ENCODE measurements at regions not wholly inside any gene's neighbourhood (a gene's known extent, or its start where the extent isn't known, plus 50 kb on each side); places are given as distances from the start of the nearest gene placed in this dataset.
"Not testable (repeated sequence)": the region's sequence is repeated elsewhere in the genome, so short reads cannot be mapped to it uniquely, and the experiment has no call there.

DNA sequence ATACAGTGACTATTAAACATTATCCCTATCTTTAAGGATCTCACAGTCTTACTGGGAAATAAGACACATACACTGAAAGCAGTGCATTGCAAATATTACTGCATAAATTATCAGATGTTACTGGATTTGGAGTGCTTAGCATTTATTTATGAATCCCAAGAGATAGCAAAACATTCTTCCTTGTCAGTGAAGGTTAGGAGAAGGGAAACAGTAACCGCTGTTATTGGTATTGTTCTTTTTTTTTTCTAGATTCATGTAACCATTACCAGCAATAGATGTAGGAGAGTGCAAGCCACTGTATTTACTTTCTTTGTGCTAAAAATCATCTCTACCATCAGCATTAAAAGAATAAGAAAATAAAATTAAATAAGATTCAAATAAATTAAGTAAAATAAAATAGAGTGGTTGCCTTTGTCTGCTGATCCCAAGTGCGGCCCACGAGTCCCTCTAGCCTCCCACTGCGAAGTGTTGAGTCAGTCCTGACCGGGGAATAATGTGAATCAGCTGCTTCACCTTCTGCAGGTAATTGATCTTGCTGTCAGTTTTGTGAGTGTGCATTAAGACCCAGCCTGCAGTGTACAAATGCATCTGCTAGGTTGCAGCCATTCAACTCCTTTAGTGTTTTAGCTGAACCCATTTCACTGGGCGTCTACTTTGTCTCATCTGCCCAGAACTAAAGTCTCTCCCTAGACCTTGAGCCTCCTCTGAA, 1344.9 kb downstream of the GATA3 start:
- no peak overlapping the region for H3K27ac Mint-ChIP-seq
- ATAC-seq = no peak

DNA sequence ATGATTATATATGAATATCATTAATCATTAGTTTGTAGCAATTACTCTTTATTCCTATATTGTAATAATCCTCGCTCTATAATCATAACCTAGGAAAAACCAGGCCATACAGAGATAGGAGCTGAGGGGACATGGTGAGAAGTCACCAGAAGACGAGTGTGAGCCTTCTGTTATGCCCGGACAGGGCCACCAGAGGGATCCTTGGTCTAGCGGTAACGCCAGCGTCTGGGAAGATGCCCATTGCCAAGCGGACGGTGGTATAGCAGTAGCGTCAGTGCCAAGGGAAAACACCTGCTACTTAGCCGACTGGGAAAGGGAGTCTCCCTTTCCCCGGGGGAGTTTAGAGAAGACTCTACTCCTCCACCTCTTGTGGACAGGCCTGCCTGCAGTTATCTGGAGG, 1347.6 kb downstream of the GATA3 start:
- H3K4me1 Mint-ChIP-seq; H3K4me3 Mint-ChIP-seq; DNase-seq; H3K9me3 ChIP-seq (ENCODE audit: control insufficient read depth, low read length, poor library complexity, severe bottlenecking); ATAC-seq; H3K27ac Mint-ChIP-seq; H3K36me3 Mint-ChIP-seq (ENCODE audit: low read depth): not testable (repeated sequence)
- H3K27me3 Mint-ChIP-seq = peaks cover 14% of the 10 kb centered on the region

More for the DNA sequence above, 1344.9 kb downstream of the GATA3 start:
- Mint-ChIP-seq H3K4me3 (no peak overlapping the region), H3K4me1 (peaks cover 4% of the 10 kb centered on the region), H3K36me3 (ENCODE audit: low read depth) (no peaks in the 10 kb centered on the region), H3K27me3 (peaks cover 22% of the 10 kb centered on the region)
- H3K9me3 ChIP-seq (ENCODE audit: control insufficient read depth, low read length, poor library complexity, severe bottlenecking) = no peaks in the 10 kb centered on the region
- no peak for DNase-seq

DNA sequence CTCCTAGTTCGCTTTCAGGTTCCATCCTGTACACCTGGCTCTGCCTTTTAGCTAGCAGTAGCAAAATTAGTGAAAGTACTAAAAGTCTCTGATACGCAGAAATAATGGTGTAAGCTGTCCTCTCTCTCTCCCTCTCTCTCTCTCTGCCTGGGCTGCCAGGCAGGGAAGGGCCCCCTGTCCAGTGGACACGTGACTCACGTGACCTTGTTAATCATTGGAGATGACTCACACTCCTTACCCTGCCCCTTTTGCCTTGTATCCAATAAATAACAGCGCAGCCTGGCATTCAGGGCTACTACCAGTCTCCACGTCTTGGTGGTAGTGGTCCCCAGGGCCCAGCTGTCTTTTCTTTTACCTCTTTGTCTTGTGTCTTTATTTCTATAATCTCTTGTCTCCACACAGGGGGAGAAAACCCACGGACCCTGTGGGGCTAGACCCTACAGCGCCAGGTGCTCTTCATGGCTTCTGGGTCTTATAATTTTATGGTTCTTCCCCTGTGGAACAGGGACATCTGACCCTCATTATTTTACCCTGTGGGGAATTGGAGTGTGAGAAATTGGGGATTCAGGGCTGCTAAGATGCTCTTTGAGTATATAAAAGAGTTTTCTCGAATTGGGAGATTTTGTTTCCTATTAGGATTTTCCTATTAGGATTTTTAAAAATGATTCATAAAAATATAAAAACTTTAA, 1348.2 kb downstream of the GATA3 start:
- not testable (repeated sequence) for ATAC-seq; H3K9me3 ChIP-seq (ENCODE audit: control insufficient read depth, low read length, poor library complexity, severe bottlenecking); H3K4me1 Mint-ChIP-seq; H3K4me3 Mint-ChIP-seq; H3K36me3 Mint-ChIP-seq (ENCODE audit: low read depth); DNase-seq
- H3K27me3 Mint-ChIP-seq = peaks cover 14% of the 10 kb centered on the region
- H3K27ac Mint-ChIP-seq = peak overlapping the region; percentile 4

DNA sequence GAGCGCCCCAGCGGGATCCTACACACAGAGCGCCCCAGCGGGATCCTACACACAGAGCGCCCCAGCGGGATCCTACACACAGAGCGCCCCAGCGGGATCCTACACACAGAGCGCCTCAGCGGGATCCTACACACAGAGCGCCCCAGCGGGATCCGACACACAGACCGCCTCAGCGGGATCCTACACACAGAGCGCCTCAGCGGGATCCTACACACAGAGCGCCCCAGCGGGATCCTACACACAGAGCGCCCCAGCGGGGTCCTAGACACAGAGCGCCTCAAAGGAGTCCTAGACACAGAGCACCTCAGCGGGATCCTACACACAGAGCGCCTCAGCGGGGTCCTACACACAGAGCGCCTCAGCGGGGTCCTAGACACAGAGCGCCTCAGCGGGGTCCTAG, 1352.7 kb downstream of the GATA3 start:
- not testable (repeated sequence) for H3K36me3 Mint-ChIP-seq (ENCODE audit: low read depth); DNase-seq; H3K9me3 ChIP-seq (ENCODE audit: control insufficient read depth, low read length, poor library complexity, severe bottlenecking); H3K4me3 Mint-ChIP-seq; ATAC-seq; H3K27ac Mint-ChIP-seq; H3K4me1 Mint-ChIP-seq; H3K27me3 Mint-ChIP-seq

DNA sequence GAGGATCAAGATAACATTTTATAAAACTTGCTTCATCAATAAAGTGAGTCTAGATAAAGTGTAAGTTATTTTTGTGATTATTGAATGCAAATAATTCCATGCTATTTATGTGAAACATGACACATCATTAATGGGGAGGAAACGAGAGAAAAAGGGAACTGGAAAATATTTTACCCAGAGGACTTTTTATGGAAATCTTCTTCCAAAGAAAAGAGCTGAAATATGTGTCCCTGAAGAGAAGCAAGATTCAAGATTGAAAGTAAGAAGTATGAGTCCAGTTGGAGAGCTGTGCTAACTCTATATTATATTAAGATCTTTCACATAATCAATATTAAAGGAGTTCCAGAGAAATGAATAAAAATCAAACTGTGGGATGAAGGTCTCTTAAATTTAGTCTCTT, 1361.8 kb downstream of the GATA3 start:
- peaks cover 7% of the 10 kb centered on the region for H3K27me3 Mint-ChIP-seq
- ATAC-seq = no peak
- H3K9me3 ChIP-seq (ENCODE audit: control insufficient read depth, low read length, poor library complexity, severe bottlenecking) = no peaks in the 10 kb centered on the region
- H3K4me3 Mint-ChIP-seq = no peak overlapping the region
- no peaks in the 10 kb centered on the region for H3K4me1 Mint-ChIP-seq
- H3K27ac Mint-ChIP-seq = no peak overlapping the region
- DNase-seq = no peak
- H3K36me3 Mint-ChIP-seq (ENCODE audit: low read depth) = no peaks in the 10 kb centered on the region

DNA sequence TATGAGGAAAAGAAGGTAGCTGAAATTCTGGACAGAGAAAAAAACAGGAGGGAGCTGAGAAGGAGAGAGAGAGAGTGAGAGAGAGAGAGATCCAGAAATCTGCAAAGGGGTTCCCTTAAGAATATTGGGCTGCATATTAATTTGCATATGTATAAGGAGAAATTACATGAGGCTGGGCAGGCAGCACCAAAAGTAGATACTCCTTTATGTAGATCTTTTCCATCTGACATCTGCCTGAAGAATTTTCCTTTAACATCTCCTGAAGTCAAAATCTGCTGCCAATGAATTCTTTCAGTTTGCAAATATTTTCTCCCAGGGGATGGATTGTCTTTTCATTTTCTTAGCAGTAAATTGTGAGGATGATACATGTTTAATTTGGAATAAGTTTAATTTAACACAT, 1365.3 kb downstream of the GATA3 start:
- Mint-ChIP-seq H3K4me3 (no peak overlapping the region), H3K27me3 (peaks cover 7% of the 10 kb centered on the region), H3K27ac (no peak overlapping the region), H3K36me3 (ENCODE audit: low read depth) (no peaks in the 10 kb centered on the region), H3K4me1 (no peaks in the 10 kb centered on the region)
- DNase-seq = no peak
- H3K9me3 ChIP-seq (ENCODE audit: control insufficient read depth, low read length, poor library complexity, severe bottlenecking) = no peaks in the 10 kb centered on the region
- no peak for ATAC-seq

DNA sequence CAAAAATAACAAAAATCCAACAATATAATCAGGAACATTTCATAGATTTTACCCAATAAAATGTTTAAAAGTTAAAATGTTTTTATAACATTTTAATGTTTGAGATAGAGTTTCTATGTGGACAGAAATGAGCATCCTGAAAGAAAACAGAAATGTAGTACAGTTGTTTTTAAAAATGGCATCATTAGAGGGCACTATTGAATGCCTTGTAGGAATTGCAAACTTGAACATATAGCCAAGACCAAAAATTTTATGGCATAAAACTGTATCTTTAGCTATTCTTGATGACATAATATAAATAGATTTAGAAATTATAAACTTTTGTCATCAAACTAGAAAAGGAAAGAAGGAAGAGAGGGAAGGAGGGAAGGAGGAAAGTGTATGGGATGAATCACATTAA, 1372.7 kb downstream of the GATA3 start:
- no peaks in the 10 kb centered on the region for H3K9me3 ChIP-seq (ENCODE audit: control insufficient read depth, low read length, poor library complexity, severe bottlenecking)
- Mint-ChIP-seq H3K4me1 (no peaks in the 10 kb centered on the region), H3K36me3 (ENCODE audit: low read depth) (no peaks in the 10 kb centered on the region), H3K27me3 (no peaks in the 10 kb centered on the region), H3K27ac (no peak overlapping the region), H3K4me3 (no peak overlapping the region)
- DNase-seq (no peak), ATAC-seq (no peak)

DNA sequence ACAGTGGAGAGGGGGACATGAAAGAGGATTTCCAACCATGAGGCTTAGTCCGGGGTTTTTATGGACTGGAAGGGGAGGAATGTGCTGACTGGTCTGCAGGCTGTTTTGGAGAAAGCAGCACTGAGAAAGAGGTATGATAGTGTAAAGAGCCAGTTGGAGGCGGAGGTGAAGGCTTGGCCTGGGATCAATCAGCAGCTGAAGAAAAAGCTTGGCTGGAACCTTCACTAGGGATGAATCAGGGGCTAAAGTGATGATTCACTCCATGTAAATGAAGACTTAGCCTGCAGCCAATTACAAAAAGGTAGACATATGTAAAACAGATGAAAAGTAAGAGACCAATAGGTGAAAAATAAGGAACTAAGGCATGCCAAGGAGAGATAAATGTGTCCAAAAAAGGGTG, 1382.6 kb downstream of the GATA3 start:
- H3K9me3 ChIP-seq (ENCODE audit: control insufficient read depth, low read length, poor library complexity, severe bottlenecking) = no peaks in the 10 kb centered on the region
- Mint-ChIP-seq H3K36me3 (ENCODE audit: low read depth) (peaks cover 2% of the 10 kb centered on the region), H3K27me3 (no peaks in the 10 kb centered on the region), H3K4me3 (no peak overlapping the region), H3K4me1 (no peaks in the 10 kb centered on the region), H3K27ac (no peak overlapping the region)
- ATAC-seq (no peak), DNase-seq (no peak)

DNA sequence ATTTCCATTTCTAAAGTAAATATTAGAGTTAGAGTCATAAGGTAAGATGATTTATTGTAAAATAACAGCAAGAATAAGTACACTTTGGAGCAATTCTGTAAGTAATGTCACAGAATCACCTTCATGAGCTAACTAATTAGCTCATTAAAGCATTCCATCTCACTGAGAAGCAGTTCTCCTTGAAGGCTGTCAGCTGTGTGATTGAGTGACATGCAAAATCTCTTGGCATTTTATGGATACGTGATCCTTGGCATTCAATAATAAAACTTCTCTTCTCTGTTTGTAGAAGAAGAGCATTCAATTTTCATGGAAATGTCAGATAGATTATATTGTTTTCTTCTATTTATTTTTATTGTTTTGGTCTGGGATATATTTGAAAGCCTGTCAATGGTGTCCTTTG, 1389.3 kb downstream of the GATA3 start:
- Mint-ChIP-seq H3K4me1 (no peaks in the 10 kb centered on the region), H3K4me3 (no peak overlapping the region), H3K27ac (no peak overlapping the region), H3K36me3 (ENCODE audit: low read depth) (peaks cover 2% of the 10 kb centered on the region), H3K27me3 (peaks cover 4% of the 10 kb centered on the region)
- DNase-seq (no peak), ATAC-seq (no peak)
- H3K9me3 ChIP-seq (ENCODE audit: control insufficient read depth, low read length, poor library complexity, severe bottlenecking) = no peaks in the 10 kb centered on the region

DNA sequence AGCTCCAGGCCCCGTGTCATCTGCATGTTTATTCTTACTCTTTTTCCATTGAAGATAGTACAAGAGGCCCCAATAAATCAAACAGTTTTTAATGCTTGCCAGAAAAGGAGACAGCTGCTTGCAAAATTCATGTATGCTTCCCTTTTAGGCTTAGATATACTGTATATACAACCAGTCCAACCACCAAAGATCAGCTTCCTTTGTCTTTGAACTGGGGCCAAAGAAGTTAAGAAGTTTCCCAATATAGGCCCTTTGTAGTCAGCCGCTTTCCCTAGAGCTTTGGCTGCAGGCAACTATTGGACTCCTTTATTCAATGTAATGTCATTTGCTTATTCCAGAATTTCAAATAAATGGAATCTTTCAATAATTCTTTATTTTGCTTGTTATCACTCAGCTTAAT, 1395.0 kb downstream of the GATA3 start:
- no peaks in the 10 kb centered on the region for H3K36me3 Mint-ChIP-seq (ENCODE audit: low read depth)
- ATAC-seq = no peak
- H3K4me1 Mint-ChIP-seq = no peaks in the 10 kb centered on the region

DNA sequence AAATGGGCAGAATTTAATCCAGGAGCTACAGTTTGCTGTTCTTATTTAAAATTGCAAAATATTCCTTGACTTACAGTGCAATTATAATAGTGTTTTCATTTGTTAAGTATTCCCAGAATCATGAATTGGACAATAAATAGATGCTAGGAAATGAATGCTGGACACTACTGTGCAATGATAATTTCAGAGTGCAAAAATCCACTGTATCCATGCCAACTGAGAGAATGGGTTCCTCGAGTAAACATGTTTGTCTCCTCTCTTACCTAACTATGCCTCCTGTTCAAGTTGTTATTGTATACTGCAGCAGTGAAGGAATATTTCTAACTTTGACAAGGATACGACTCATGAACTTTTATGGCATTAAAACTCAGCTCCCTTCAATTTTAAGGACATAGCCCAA, 1396.3 kb downstream of the GATA3 start:
- no peak overlapping the region for H3K27ac Mint-ChIP-seq
- no peak for DNase-seq
- no peaks in the 10 kb centered on the region for H3K27me3 Mint-ChIP-seq
- no peaks in the 10 kb centered on the region for H3K9me3 ChIP-seq (ENCODE audit: control insufficient read depth, low read length, poor library complexity, severe bottlenecking)
- H3K36me3 Mint-ChIP-seq (ENCODE audit: low read depth) = no peaks in the 10 kb centered on the region
- H3K4me1 Mint-ChIP-seq = no peaks in the 10 kb centered on the region
- ATAC-seq = no peak
- no peak overlapping the region for H3K4me3 Mint-ChIP-seq

More for the DNA sequence above, 1395.0 kb downstream of the GATA3 start:
- H3K9me3 ChIP-seq (ENCODE audit: control insufficient read depth, low read length, poor library complexity, severe bottlenecking) = no peaks in the 10 kb centered on the region
- H3K27me3 Mint-ChIP-seq = no peaks in the 10 kb centered on the region
- H3K4me3 Mint-ChIP-seq = no peak overlapping the region
- no peak overlapping the region for H3K27ac Mint-ChIP-seq
- no peak for DNase-seq

DNA sequence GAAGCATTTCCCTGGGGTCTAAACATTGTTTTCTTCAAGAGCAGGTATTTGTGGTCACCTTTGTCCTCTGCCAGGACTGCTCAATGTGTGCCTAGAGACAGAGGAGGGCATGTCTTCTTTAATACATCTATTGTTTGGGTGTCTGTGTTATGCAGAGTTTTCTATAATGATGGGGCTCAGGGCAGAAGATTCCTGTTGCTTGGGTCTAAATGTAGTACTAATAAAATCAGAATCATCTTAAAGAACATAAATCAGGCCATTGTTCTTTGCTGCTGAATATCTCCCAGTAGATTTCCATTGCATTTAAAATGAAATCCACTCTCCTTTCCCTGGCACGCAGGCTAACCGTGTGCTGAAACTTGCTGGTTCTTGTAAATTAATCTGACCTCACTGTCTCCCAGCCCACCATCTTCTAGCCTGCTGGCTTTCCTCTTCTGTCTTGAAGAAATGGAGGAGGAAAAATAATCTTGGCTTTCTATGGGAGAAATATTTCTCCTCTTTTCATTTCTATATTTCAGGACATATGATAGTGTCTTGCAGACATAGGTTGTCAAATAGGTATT, 1396.8 kb downstream of the GATA3 start:
- no peak for DNase-seq
- ATAC-seq = no peak
- no peaks in the 10 kb centered on the region for H3K9me3 ChIP-seq (ENCODE audit: control insufficient read depth, low read length, poor library complexity, severe bottlenecking)
- no peaks in the 10 kb centered on the region for H3K4me1 Mint-ChIP-seq
- H3K36me3 Mint-ChIP-seq (ENCODE audit: low read depth) = no peaks in the 10 kb centered on the region
- H3K27me3 Mint-ChIP-seq = no peaks in the 10 kb centered on the region
- no peak overlapping the region for H3K4me3 Mint-ChIP-seq
- no peak overlapping the region for H3K27ac Mint-ChIP-seq

DNA sequence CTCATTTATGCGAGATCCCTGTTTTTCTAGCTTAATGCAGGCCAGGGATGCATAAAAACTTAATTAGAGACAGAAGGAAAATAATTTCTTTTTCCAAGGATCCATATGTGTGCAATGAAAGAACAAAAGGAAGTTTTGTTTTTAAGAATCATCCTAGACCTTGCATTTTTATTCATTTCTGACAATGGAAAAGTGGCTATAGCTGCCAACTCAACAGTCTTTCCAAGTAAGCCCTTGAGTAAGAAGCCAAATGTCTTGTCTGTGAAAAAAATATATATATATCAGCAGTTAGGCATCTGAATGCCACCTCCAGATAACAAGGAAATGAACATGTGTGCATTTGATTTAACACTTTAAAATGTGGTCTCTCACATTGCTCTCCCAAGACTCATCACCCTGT, 1397.6 kb downstream of the GATA3 start:
- Mint-ChIP-seq H3K27me3 (no peaks in the 10 kb centered on the region), H3K27ac (no peak overlapping the region), H3K4me1 (no peaks in the 10 kb centered on the region), H3K36me3 (ENCODE audit: low read depth) (no peaks in the 10 kb centered on the region), H3K4me3 (no peak overlapping the region)
- H3K9me3 ChIP-seq (ENCODE audit: control insufficient read depth, low read length, poor library complexity, severe bottlenecking) = no peaks in the 10 kb centered on the region
- ATAC-seq = no peak
- DNase-seq = no peak

DNA sequence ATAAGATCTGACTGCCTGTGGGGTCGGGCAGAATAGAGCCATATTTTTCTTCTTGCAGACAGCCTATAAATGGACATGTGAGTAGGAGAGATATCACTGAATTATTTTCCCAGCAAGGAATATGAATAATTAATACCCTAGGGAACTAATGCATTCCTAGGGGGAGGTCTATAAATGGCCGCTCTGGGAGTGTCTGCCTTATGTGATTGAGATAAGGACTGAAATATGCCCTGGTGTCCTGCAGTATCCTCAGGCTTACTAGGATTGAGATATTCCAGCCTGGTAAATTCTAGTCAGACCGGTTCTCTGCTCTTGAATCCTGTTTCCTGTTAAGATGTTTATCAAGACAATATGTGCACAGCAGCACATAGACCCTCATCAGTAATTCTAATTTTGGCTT, 1399.4 kb downstream of the GATA3 start:
- ATAC-seq; H3K27me3 Mint-ChIP-seq; H3K4me3 Mint-ChIP-seq; H3K9me3 ChIP-seq (ENCODE audit: control insufficient read depth, low read length, poor library complexity, severe bottlenecking); H3K4me1 Mint-ChIP-seq; H3K36me3 Mint-ChIP-seq (ENCODE audit: low read depth); H3K27ac Mint-ChIP-seq; DNase-seq: not testable (repeated sequence)
